SW 1271 (cell line): ENCODE measurements at regions not wholly inside any gene's neighbourhood (a gene's known extent, or its start where the extent isn't known, plus 50 kb on each side); places are given as distances from the start of the nearest gene placed in this dataset.
"Not testable (repeated sequence)": the region's sequence is repeated elsewhere in the genome, so short reads cannot be mapped to it uniquely, and the experiment has no call there.

Experiments used
- DNase-seq, 2 experiments: peaks; one replicate each; lab custom pipeline; 2025; lab: John Stamatoyannopoulos, UW

DNA sequence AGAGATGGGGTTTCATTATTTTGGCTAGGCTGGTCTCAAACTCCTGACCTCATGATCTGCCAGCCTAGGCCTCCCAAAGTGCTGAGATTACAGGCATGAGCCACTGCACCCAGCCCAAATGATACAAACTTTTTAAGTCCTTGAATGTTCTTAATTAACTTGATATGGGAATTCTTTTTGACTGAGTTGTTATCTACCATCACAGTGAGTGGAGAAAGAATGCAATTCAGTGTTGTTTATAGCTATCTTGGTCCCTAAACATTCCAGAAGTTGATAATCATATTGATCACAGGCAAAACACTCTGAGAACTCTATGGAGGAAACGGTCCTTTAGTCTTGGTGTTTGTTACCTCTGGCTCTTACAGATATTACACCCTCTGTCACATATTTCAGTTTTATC, 1072.5 kb downstream of the SUCLG1 start:
- DNase-seq = no peak

DNA sequence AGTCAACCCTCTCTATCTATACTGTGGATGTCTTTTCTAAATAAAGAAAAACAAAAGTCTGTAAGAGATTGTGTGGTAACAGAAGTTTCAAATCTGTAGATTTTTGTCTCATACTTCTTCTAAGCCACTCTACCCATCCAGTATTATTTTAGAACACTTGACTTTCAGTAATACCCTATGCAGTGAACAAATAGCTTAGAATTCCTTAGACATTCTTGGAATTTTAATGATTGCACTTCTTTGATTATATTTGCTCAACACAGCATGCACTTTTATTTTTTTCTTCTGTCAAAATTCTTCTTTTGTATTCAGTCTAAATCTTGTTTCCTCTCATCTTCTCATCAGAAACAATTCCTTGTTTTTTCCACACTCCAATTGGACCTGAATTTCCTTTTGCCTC, 1080.2 kb downstream of the SUCLG1 start:
- no peak for DNase-seq

DNA sequence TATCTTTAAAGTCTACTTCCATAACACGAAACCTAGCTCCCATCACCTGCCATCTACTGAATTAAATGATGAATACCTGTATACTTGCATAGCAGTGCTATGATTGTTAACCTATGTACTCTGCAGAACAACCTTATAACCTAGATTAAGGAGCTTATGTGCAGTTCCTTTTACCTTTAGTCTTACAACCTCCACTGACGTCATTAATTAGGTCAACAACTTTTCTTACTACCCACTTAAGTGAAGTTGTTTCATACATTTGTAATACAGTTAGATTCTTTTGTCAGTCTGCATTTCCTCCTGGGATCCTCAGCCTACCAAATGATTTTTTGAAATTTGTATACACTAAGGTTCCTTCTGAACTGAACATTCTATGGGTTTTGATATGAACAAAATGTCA, 1082.3 kb downstream of the SUCLG1 start:
- DNase-seq = no peak

DNA sequence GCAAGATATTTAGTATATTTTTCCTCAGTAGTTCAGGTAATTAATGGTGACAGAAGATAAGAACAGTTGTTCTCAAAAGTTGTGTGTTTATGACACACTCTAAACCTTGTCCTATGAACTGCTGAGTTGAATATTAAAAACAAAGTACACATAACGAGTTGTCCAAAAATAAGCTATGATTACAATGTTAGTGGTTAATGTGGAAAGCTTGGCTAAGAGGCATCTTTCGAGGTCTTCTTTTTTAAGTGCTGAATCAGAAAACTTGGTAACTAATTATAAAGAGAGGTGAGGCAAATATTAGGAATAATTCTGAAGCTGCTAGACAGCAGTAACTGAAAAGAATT, 1088.7 kb downstream of the SUCLG1 start:
- DNase-seq = no peak

DNA sequence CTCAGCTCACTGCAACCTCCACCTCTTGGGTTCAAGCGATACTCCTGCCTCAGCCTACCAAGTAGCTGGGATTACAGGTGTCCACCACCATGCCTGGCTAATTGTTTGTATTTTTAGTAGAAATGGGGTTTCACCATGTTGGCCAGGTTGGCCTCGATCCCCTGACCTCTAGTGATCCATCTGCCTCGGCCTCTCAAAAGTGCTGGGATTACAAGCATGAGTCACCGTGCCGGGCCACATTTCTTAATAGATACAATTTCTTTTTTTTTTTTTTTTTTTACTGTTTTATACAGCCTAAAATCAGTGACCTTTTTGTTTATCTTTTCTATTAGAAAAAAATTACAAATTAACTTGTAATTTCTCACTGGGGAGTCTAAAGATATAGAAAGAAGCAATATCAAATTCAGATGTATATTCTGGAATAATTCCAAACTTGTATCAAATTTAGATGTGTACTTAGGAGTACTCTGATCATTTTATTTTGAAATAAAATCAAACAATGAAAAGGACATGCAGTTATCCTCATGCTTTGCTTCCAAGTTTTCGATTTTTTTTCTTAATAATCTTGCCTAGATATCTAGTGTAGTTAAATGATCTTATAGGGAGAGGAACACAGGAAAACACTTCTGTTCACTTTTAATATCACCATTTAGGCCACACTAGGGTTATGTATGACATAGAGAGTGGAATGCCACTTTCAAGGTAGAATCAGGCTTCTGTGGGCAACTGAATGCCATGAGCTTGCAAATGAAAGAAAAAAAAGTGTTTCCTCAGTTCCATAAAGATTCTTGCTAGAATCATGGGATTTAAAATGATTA, 1089.3 kb downstream of the SUCLG1 start:
- no peak for DNase-seq

DNA sequence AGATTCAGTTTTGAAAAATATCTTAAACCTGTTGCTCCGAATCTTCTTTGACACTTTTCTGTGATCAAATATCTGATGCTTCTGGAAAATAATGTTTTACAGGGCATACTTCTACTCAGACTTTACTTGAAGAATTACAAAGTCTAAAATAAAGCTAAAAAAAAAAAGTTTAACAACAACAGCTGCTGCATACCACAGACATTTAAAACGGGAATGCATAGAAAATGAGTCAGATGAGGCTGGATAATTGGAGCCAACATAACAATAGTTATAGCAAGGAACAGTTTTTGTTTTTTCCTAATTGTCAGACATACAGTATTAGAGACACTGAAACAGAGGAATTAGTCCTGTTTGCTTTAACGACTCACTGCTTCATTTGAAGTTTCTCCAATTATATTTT, 1090.2 kb downstream of the SUCLG1 start:
- DNase-seq = no peak

DNA sequence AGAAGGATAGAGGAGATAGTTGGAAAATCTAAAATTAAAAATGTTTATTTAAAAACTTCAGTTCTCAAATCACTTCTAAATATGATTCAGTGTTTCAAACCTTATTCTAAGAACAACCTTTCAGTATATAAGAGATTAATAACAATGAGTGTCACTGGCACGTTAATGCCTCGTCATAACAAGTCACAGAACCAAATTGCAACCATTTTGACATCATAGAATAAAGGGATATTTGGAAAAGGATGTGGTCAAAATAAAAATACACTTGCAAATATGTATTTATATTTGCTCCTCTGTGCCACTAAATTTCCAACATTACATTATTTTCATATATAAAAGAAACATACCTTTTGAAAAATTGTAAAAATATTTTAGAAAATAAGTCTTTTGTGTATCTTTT, 1090.6 kb downstream of the SUCLG1 start:
- no peak for DNase-seq

DNA sequence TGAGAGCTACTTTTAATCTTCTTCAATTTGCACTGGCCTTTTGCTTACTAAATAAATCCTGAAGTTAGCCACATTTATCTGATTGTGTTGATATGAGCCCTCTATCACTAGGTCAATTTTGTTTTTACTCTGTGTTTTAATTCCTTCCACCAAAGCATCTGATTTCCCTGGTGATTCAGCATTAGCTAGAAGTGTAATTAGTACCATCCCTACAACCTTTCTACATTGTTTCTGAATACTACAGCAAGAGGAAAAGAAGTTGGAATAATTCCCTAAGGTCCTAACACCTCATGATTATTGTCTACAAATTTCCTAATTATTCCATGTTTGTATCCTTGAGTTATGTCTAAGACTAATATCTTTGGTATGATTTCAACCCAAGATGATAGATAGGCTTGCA, 1093.6 kb downstream of the SUCLG1 start:
- no peak for DNase-seq

DNA sequence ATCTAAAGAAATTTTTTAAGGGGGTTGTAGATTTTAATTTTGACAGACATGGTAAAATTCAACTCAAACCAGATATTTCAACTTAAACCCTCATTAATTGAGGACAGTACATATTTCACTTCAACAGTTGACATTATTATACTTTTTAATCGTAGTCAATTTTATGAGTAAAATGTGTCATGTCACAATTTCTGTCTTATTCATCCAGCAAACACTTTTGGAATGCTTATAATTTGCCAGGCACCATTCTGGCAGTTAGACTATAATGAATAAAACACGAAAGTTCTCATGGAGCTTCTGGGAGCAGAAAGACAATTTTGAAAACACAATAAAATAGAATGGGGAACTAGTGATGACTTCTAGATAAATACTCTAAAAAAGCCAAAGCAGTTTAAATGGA, 1094.8 kb downstream of the SUCLG1 start:
- DNase-seq = peak in 1 of 2 experiments; percentile 5

DNA sequence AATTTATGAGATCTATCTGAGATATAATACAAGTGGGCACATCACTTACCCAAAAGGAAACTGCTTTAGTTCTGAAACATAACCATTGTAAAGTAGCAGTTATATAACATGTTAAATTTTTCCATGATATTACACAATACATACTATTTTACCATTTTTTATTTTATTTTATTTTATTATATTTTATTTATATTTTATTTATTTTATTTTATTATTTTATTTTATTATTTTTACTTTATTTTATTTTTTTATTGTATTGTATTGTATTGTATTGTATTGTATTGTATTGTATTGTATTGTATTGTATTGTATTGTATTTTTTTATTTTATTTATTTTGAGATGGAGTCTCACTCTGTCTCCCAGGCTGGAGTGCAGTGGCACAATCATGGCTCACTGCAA, 1095.9 kb downstream of the SUCLG1 start:
- DNase-seq = not testable (repeated sequence)

DNA sequence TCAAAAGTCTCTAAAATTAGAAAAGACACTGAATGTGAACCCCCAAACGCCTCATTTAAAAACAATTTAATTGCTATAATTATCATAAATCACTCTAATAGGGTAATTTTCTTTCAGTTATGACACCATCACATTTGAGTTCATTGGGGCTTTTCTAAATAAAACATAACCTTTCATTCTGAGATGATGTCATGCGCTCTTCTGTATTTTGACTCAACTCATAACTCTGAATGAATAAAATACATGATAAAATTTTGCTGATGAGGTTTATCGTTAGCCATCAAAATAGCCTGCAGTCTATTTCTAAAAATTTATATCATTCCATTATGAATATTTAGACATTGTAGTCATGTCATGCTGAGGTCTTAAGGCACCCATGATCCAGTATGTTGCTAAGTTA, 1099.7 kb downstream of the SUCLG1 start:
- DNase-seq = no peak

DNA sequence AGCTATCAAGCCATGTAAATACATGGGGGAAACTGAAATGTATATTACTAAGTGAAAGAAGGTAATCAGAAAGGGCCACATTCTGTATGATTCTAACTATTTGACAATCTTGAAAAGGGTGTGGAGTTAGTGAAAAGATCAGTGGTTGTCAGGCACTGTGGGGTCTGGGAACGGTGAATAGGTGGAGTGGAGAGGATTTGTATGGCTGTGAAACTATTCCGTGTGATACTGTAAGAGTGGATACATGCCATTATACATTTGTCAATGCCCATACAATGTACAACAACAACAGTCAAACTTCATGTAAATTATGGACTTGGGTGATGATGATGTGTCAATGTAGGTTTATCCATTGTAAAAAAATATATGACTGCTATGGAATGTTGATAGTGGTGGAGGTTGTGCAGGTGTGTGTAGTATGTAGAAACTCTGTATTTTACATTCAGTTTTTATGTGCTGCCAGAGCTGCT, 1116.2 kb downstream of the SUCLG1 start:
- DNase-seq = no peak

DNA sequence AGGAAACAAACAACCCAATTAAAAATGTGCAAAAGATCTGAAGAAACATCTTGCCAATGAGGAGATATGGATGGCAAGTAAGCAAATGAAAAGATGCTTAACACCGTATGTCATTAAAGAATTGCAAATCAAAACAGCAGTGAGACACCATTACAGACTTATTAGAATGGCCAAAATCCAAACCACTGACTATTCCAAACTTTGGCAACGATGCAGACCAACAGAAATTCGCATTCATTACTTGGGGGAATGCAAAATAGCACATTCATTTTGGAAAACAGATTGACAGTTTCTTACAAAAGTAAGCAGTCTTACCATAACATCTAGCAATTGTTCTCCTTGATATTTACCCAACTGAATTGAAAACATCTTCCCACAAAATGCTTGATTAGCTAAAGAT, 1118.7 kb downstream of the SUCLG1 start:
- no peak for DNase-seq

DNA sequence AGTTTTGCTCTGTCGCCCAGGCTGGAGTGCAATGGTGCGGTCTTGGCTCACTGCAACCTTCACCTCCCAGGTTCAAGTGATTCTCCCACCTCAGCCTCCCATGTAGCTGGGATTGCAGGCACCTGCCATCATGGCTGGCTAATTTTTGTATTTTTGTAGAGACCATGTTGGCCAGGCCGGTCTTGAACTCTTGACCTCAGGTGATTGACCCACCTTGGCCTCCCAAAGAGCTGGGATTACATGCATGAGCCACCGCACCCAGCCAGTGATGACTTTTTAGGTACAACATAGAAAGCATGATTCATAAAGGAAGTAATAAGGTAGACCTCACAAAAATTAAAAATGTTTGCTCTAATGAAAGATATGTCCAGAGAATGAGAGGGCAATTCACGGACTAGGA, 1119.1 kb downstream of the SUCLG1 start:
- DNase-seq = not testable (repeated sequence)

DNA sequence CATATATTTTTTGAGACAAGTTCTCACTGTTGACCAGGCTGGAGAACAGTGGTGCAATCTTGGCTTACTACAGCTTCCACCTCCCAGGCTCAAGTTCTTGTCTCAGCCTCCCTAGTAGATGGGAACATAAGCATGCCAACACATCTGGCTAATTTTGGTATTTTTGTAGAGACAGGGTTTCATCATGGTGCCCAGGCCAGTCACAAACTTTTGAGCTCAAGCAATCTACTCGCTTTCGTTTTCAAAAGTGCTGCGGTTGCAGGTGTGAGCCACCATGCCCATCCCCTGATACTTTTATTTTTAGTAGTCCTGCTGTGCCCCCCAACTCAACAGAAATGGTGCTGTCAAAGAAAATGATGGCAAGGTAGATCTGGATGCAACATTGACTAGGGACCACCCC, 1127.3 kb downstream of the SUCLG1 start:
- no peak for DNase-seq

DNA sequence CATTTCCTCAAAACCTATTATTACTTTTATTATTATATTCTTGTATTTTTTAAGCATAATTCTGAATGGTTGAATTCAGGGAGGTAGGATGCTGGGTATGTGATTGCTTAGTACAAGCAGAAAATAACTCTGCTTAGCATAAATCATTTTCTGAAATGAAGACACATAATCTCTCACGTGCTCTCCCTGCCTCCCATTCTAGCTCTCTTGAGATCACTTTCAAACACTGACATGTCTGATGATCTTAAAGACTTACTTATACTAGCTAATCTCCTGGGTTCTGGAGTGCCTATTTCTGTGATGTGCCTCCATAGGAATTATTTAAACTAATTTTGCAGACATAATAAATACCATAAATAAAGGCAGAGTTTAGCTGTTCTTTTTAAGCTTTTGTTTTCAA, 1136.0 kb downstream of the SUCLG1 start:
- DNase-seq = no peak

DNA sequence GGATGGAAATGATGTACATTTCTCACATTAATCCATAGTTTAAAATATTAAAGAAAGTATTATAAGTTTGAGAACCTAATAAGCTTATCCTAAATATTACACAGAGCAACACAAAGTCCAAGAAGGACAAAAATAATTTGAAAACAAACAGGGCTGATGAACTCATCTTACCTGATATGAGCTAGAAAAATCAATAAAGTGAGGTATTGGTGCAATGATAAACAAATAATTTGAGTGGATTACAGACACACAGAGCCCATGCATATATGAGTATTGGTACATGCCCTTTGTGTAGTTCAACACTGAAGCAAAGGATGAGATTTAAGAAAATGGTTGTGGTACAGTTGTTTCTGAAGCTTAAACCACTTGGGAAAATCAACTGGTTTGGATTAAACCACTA, 1139.0 kb downstream of the SUCLG1 start:
- DNase-seq = no peak

DNA sequence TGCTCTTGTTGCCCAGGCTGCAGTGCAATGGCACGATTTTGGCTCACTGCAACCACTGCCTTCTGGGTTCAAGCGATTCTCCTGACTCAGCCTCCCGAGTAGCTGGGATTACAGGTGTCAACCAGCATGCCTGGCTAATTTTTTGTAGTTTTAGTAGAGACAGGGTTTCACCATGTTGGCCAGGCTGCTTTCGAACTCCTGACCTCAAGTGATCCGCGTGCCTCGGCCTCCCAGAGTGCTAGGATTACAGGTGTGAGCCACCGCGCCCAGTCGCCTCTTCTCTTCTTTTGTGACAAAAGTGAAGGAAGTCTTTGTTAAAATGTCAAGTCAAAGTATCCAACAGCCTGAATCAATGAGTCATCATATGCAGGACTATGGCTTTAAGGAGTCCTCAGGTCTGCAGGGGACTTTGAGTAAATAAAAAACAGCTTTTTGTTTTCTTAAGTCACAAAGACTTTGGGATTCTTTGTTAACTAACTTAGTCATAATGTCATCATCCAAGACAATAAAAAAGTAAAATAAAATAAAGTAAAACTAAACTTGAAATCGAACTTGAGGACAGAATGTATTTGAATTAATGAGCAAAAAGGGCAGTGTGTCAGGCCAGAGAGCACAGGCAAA, 1153.2 kb downstream of the SUCLG1 start:
- no peak for DNase-seq

DNA sequence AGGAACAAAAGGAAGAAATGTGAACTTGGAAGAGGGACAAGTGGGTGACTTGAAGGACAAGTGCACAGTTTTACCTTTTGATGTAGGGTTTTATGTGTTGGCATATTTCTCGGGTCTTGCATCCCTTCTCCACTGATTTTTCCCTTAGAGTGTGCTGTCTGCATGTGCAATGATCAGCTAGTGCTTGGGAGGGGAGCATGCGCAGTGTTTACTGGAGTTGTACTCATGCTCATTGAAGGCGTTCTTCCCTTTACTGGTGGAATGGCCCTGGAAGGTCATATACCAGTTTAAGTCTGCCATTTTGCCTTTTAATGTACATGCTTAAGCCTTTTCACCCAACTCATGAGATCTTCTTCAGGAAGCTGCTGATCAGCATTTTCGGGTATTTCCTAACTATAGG, 1168.0 kb downstream of the SUCLG1 start:
- DNase-seq = no peak

DNA sequence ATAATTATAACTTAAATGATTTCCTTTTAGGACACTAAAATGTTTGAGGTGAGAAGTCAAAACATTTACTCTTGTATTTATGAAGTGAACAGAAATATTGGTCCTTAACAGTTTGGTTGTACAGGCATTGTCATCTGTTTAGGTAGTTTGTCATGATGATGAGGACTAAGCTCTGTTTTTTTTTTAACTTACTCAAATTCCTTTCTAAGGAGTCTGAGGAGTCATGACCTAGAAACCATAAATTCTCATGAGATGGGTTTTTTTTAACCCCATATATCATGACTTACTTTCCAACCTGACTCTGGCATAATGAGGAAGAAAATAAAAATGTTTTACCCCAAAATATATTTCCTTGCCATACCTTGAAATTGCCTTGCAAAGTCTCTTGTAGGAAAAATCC, 1176.2 kb downstream of the SUCLG1 start:
- no peak for DNase-seq

DNA sequence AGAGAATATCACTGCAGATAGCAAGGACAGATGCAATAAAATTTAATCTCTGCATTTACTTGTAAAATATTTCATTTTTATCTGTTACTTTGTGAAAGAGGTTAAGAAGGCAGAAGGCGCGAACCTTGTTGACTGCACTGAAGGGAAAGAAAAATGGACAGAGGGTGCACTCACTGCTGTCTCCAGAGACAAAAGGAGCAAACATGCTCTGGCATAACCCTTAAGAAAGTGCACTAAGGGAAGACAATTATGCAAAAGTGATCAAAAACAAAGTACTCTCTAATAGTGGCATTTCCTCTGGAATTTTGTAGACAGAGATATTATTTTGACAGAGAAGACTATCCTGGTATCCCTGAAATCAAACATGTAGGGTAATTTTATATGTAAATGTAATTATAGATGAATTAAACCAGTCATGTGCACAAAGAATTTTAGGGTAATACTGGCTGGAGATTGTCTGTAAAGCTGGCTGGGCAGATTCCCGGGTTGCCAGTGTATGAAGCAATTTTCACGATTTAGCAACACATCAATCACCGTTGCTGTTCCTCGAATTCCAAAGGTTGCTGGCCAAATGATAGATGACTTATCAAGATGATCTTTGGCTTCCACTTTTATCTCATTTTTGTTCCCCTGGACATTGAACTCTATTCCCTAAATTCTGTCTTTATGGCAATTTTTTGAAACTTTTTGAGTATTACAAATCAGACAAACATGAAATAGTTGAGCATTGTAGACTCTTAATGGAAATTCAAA, 1176.9 kb downstream of the SUCLG1 start:
- DNase-seq = no peak

DNA sequence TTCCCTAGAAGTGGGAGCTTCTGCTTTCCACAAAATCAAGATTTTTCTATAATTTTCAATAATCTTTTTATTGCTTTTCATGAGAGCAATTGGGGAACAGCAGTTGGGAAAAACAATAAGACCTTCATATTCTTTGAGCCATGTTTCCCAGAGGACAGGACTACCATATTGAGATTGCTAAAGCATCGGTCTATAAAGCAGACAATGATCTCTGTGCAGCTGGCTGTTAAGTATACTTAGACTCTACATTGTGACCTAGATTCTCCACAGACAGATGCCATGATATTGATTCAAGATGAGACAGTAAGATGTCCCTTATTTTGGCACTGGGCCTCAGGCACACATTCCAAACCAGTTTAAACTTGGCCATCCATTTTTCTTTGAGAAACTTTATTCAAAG, 1178.7 kb downstream of the SUCLG1 start:
- no peak for DNase-seq

DNA sequence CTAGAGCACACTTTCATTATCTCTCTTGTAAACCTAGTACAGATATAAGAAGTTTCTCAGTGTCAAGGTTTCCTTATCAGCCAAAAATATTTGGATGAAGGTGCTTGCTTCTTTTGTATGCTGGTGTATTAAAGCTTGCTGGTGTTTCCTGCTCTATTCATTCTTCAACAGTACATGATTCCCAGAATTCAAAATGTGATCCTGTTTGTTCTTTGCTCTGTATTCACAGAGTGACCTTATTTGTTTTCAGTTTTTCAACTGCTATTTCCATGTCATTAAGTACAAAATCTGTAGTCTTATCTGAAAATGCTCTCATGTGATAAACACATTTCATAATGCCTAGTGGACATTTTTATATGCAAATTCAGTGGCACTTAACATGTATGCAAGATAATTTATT, 1185.8 kb downstream of the SUCLG1 start:
- DNase-seq = no peak
